Suprapubic skin (tissue), 4 donors: ENCODE measurements at regions not wholly inside any gene's neighbourhood (a gene's known extent, or its start where the extent isn't known, plus 50 kb on each side); places are given as distances from the start of the nearest gene placed in this dataset.

Experiments
- EP300 ChIP-seq: sonication (generic); formaldehyde crosslinking; IDR thresholded peaks from one replicate; pipeline ENCODE4 v1.6.1; 2017; ENCODE audit warnings: antibody characterized with exemption
- POLR2A ChIP-seq, 2 donors: fragments of 450-650 bp; IDR thresholded peaks; one replicate each; pipeline ENCODE4 v1.6.1; 2017; ENCODE audit warnings: antibody characterized with exemption in 2 of 2, mild to moderate bottlenecking in 2 of 2, moderate library complexity in 2 of 2
- POLR2AphosphoS5 ChIP-seq, 3 donors: sonication (generic); formaldehyde crosslinking; IDR thresholded peaks; one replicate each; pipeline ENCODE4 v1.6.1; 2017; ENCODE audit warnings: antibody characterized with exemption in 3 of 3
- TF ChIP-seq, protein P1 (sequence below), 2 donors: fragments of 200-600 bp in 1 of 2; fragments of 450-650 bp in 1 of 2; sonication (generic) in 1 of 2; IDR thresholded peaks; one replicate each; pipeline ENCODE4 v1.5.1; 2016 to 2019; ENCODE audit warnings: antibody characterized with exemption in 2 of 2, mild to moderate bottlenecking in 1 of 2, moderate library complexity in 1 of 2

DNA sequence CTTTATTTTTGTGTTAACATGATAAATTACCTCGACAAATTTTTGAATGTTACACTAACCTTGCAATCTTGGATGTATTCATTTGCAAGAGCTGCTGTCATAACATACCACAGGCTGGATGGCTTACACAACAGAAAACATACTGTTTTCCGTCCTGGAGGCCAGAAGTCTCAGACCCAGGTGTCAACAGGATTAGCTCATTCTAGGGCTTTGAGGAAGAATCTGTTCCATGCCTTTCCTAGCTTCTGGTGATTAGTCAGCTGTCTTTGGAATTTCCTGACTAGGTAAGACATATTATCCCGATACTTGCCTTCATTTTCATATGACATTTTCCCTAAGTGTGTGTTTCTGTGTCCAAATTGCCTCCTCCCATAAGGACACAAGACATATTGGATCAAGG lies 188.6 kb upstream of the CDH19 start:
- TF ChIP-seq, protein P1, sequence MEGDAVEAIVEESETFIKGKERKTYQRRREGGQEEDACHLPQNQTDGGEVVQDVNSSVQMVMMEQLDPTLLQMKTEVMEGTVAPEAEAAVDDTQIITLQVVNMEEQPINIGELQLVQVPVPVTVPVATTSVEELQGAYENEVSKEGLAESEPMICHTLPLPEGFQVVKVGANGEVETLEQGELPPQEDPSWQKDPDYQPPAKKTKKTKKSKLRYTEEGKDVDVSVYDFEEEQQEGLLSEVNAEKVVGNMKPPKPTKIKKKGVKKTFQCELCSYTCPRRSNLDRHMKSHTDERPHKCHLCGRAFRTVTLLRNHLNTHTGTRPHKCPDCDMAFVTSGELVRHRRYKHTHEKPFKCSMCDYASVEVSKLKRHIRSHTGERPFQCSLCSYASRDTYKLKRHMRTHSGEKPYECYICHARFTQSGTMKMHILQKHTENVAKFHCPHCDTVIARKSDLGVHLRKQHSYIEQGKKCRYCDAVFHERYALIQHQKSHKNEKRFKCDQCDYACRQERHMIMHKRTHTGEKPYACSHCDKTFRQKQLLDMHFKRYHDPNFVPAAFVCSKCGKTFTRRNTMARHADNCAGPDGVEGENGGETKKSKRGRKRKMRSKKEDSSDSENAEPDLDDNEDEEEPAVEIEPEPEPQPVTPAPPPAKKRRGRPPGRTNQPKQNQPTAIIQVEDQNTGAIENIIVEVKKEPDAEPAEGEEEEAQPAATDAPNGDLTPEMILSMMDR (IDR thresholded peaks at IDR 0.05), result no peak
- TF ChIP-seq POLR2A (IDR thresholded peaks at IDR 0.05) (no peak), POLR2AphosphoS5 (IDR thresholded peaks at IDR 0.05) (no peak), EP300 (no peak)
